GM19193 (cell line): ENCODE measurements at regions not wholly inside any gene's neighbourhood (a gene's known extent, or its start where the extent isn't known, plus 50 kb on each side); places are given as distances from the start of the nearest gene placed in this dataset.

Experiments
- POLR2A ChIP-seq: IDR thresholded peaks from 4 replicates; pipeline ENCODE4 v1.6.1; 2011; ENCODE audit not compliant: insufficient read depth, insufficient read length; ENCODE audit errors: extremely low read depth

- TF ChIP-seq POLR2A, result no peak
These were observed 1163.4 kb upstream of the CDH6 start for GRCh38 chr5:30030101-30030500.

GRCh38 chr5:30001826-30002225 lies 1191.7 kb upstream of the CDH6 start:
- TF ChIP-seq POLR2A, result no peak

- no peak for TF ChIP-seq POLR2A
These were observed 1193.3 kb upstream of the CDH6 start for GRCh38 chr5:30000231-30000630.

GRCh38 chr5:29995154-29995553 lies 1198.3 kb upstream of the CDH6 start:
- no peak for TF ChIP-seq POLR2A

GRCh38 chr5:29994519-29994918 lies 1199.0 kb upstream of the CDH6 start:
- TF ChIP-seq POLR2A, result no peak

- TF ChIP-seq POLR2A, result no peak
These were observed 1200.2 kb upstream of the CDH6 start for GRCh38 chr5:29993286-29993685.

- no peak for TF ChIP-seq POLR2A
These were observed 1201.2 kb upstream of the CDH6 start for GRCh38 chr5:29992248-29992647.

GRCh38 chr5:29990681-29991080 lies 1202.8 kb upstream of the CDH6 start:
- TF ChIP-seq POLR2A, result no peak

GRCh38 chr5:29984156-29984540 lies 1209.3 kb upstream of the CDH6 start:
- TF ChIP-seq POLR2A, result no peak

- no peak for TF ChIP-seq POLR2A
These were observed 1209.8 kb upstream of the CDH6 start for GRCh38 chr5:29983528-29984155.

- no peak for TF ChIP-seq POLR2A
These were observed 1211.0 kb upstream of the CDH6 start for GRCh38 chr5:29982457-29982856.

GRCh38 chr5:29972597-29972996 lies 1220.9 kb upstream of the CDH6 start:
- TF ChIP-seq POLR2A, result no peak

- no peak for TF ChIP-seq POLR2A
These were observed 1229.5 kb upstream of the CDH6 start for GRCh38 chr5:29963956-29964355.

- TF ChIP-seq POLR2A, result no peak
These were observed 1233.2 kb upstream of the CDH6 start for GRCh38 chr5:29960323-29960722.

GRCh38 chr5:29950416-29951145 lies 1242.9 kb upstream of the CDH6 start:
- TF ChIP-seq POLR2A, result no peak

GRCh38 chr5:29949301-29949872 lies 1244.1 kb upstream of the CDH6 start:
- no peak for TF ChIP-seq POLR2A
